Neuronal stem cell (in vitro differentiated cells): ENCODE measurements at regions not wholly inside any gene's neighbourhood (a gene's known extent, or its start where the extent isn't known, plus 50 kb on each side); places are given as distances from the start of the nearest gene placed in this dataset.

ENCODE experiments used
- DNase-seq: peaks from one replicate; pipeline ENCODE4 v3.0.0-alpha.2; 2013; ENCODE audit warnings: low spot score
- H2AFZ ChIP-seq: one replicate; pipeline ENCODE4 v1.6.1; 2013; ENCODE audit warnings: mild to moderate bottlenecking, low read length, inconsistent platforms
- H2AK5ac ChIP-seq: 2 replicates; pipeline ENCODE4 v1.6.1; 2013; ENCODE audit warnings: low read depth, mild to moderate bottlenecking, inconsistent platforms, low read length, moderate library complexity, mixed read lengths
- H2BK120ac ChIP-seq: 2 replicates; pipeline ENCODE4 v1.6.1; 2013; ENCODE audit warnings: low read depth, mild to moderate bottlenecking, inconsistent platforms, low read length, moderate library complexity, mixed read lengths
- H2BK12ac ChIP-seq: one replicate; pipeline ENCODE4 v1.6.1; 2013; ENCODE audit warnings: low read length, inconsistent platforms
- H2BK15ac ChIP-seq: 2 replicates; pipeline ENCODE4 v1.6.1; 2013; ENCODE audit warnings: mild to moderate bottlenecking, low read length, inconsistent platforms, mixed read lengths
- H2BK5ac ChIP-seq: one replicate; pipeline ENCODE4 v1.6.1; 2013; ENCODE audit warnings: inconsistent platforms, mild to moderate bottlenecking, low read length, moderate library complexity
- H3K14ac ChIP-seq: one replicate; pipeline ENCODE4 v1.6.1; 2013; ENCODE audit warnings: low read length, inconsistent platforms
- H3K18ac ChIP-seq: 2 replicates; pipeline ENCODE4 v1.6.1; 2013; ENCODE audit warnings: low read length, inconsistent platforms
- H3K23ac ChIP-seq: 2 replicates; pipeline ENCODE4 v1.6.1; 2013; ENCODE audit warnings: low read depth, mild to moderate bottlenecking, mixed read lengths, low read length, inconsistent platforms; ENCODE audit not compliant: poor library complexity
- H3K27ac ChIP-seq: replicated peaks from 3 replicates; pipeline ENCODE4 v1.5.1; 2013; ENCODE audit warnings: low read length, inconsistent platforms
- H3K27me3 ChIP-seq, 3 experiments: 2 replicates each; pipeline ENCODE4 v1.6.1; 2013; ENCODE audit warnings: low read length in 3 of 3, mild to moderate bottlenecking in 2 of 3, inconsistent platforms in 1 of 3, low read depth in 1 of 3, mixed read lengths in 1 of 3, moderate library complexity in 1 of 3; ENCODE audit not compliant: control insufficient read depth in 3 of 3, insufficient read depth in 3 of 3
- H3K36me3 ChIP-seq, 2 donors: replicated peaks in 1 of 2; 2 replicates each; pipeline ENCODE4 v1.6.1; 2013; ENCODE audit warnings: low read length in 2 of 2; ENCODE audit not compliant: control insufficient read depth in 2 of 2, insufficient read depth in 2 of 2
- H3K4ac ChIP-seq: 2 replicates; pipeline ENCODE4 v1.6.1; 2013; ENCODE audit warnings: inconsistent platforms, mild to moderate bottlenecking, low read length, moderate library complexity
- H3K4me1 ChIP-seq, 2 donors: 1 replicate in 1 of 2; 2 replicates in 1 of 2; pipeline ENCODE4 v1.6.1; 2013; ENCODE audit warnings: low read length in 2 of 2, low read depth in 1 of 2; ENCODE audit not compliant: control insufficient read depth in 2 of 2, insufficient read depth in 1 of 2
- H3K4me2 ChIP-seq: one replicate; pipeline ENCODE4 v1.6.1; 2013; ENCODE audit warnings: mild to moderate bottlenecking, low read length, inconsistent platforms; ENCODE audit not compliant: insufficient read depth, poor library complexity, severe bottlenecking
- H3K4me3 ChIP-seq, 2 donors: 2 replicates each; pipeline ENCODE4 v1.5.1; 2013; ENCODE audit warnings: low read length in 2 of 2, mild to moderate bottlenecking in 2 of 2, inconsistent platforms in 1 of 2, moderate library complexity in 1 of 2
- H3K79me1 ChIP-seq: one replicate; pipeline ENCODE4 v1.6.1; 2013; ENCODE audit warnings: low read depth, mild to moderate bottlenecking, inconsistent platforms, low read length, moderate library complexity
- H3K9ac ChIP-seq: one replicate; pipeline ENCODE4 v1.6.1; 2013; ENCODE audit warnings: mild to moderate bottlenecking, low read depth, low read length, inconsistent platforms; ENCODE audit not compliant: poor library complexity
- H3K9me3 ChIP-seq, 2 donors: replicated peaks in 1 of 2; 2 replicates each; pipeline versions ENCODE3 to v1.6.1; 2013; ENCODE audit warnings: low read length in 2 of 2, mild to moderate bottlenecking in 2 of 2, inconsistent platforms in 1 of 2, low read depth in 1 of 2, mixed read lengths in 1 of 2, moderate library complexity in 1 of 2; ENCODE audit not compliant: control insufficient read depth in 2 of 2, insufficient read depth in 1 of 2
- H4K8ac ChIP-seq: one replicate; pipeline ENCODE4 v1.6.1; 2013; ENCODE audit warnings: low read depth, mild to moderate bottlenecking, inconsistent platforms, low read length, moderate library complexity
- H4K91ac ChIP-seq: one replicate; pipeline ENCODE4 v1.6.1; 2013; ENCODE audit warnings: low read length, low read depth, mild to moderate bottlenecking, inconsistent platforms; ENCODE audit not compliant: poor library complexity
- WGBS, 2 donors: extraction: QIAGEN DNeasy Blood & Tissue Kit; methylation state at CpG; one replicate each; pipeline ENCODE4 v1.1.7; 2013; ENCODE audit warnings: missing lambda C conversion rate in 2 of 2, mixed read lengths in 1 of 2; ENCODE audit not compliant: insufficient read length in 2 of 2, insufficient replicate concordance in 1 of 2; ENCODE audit errors: extremely low coverage in 2 of 2; 5-methylcytosine and 5-hydroxymethylcytosine counted together

- no peak overlapping the region for H3K14ac ChIP-seq
- H2AK5ac ChIP-seq: no peak overlapping the region
- no peak overlapping the region for H2BK120ac ChIP-seq
- no peak overlapping the region for H4K8ac ChIP-seq
- H2BK12ac ChIP-seq: no peak overlapping the region
- no peak overlapping the region for H3K4me2 ChIP-seq
- H3K4me3 ChIP-seq: no peak overlapping the region
- no peak for DNase-seq
- H2BK15ac ChIP-seq: no peak overlapping the region
- H3K4ac ChIP-seq: no peak overlapping the region
- no peak overlapping the region for H3K9ac ChIP-seq
- H3K23ac ChIP-seq: no peak overlapping the region
- H4K91ac ChIP-seq: no peak overlapping the region
- H2BK5ac ChIP-seq: no peak overlapping the region
- no peaks in the 10 kb centered on the region for H3K79me1 ChIP-seq
- no peak overlapping the region for H2AFZ ChIP-seq
- peaks cover 0 to 2% of the 10 kb centered on the region in 2 donors for H3K9me3 ChIP-seq
- no peak overlapping the region for H3K27ac ChIP-seq
- no CpG with 5 or more reads among the region's 22 CpGs for WGBS, 2 donors
- H3K36me3 ChIP-seq: no peaks in the 10 kb centered on the region
- H3K18ac ChIP-seq: peak overlapping the region; percentile 49
- no peaks in the 10 kb centered on the region for H3K27me3 ChIP-seq
- no peaks in the 10 kb centered on the region for H3K4me1 ChIP-seq
These were observed 296.8 kb upstream of the HDAC4 start for GRCh38 chr2:239697399-239698164.

GRCh38 chr2:239696559-239697207 is 295.9 kb upstream of the HDAC4 start:
- Histone ChIP-seq H2BK120ac (no peak overlapping the region), H3K79me1 (no peaks in the 10 kb centered on the region), H3K27me3 (no peaks in the 10 kb centered on the region), H3K36me3 (no peaks in the 10 kb centered on the region), H2BK12ac (no peak overlapping the region), H3K4me1 (peaks cover 0 to 7% of the 10 kb centered on the region in 2 donors), H2BK5ac (no peak overlapping the region), H3K4me2 (no peak overlapping the region), H3K4me3 (no peak overlapping the region), H3K23ac (no peak overlapping the region), H4K91ac (no peak overlapping the region), H3K14ac (no peak overlapping the region), H2BK15ac (no peak overlapping the region), H4K8ac (no peak overlapping the region), H2AFZ (no peak overlapping the region), H3K9me3 (peaks cover 0 to 2% of the 10 kb centered on the region in 2 donors), H3K4ac (no peak overlapping the region), H3K9ac (no peak overlapping the region), H3K18ac (peak overlapping the region; percentile 53), H2AK5ac (no peak overlapping the region), H3K27ac (no peak overlapping the region)
- DNase-seq: no peak
- no CpG with 5 or more reads among the region's 13 CpGs for WGBS, 2 donors

- no peak overlapping the region for H2BK5ac ChIP-seq
- H2BK120ac ChIP-seq: no peak overlapping the region
- H3K27ac ChIP-seq: no peak overlapping the region
- peaks cover 0 to 7% of the 10 kb centered on the region in 2 donors for H3K4me1 ChIP-seq
- no peak overlapping the region for H2BK15ac ChIP-seq
- peak overlapping the region; percentile 40 for H3K23ac ChIP-seq
- no peak overlapping the region for H3K4me2 ChIP-seq
- no peaks in the 10 kb centered on the region for H3K9me3 ChIP-seq
- no peak overlapping the region for H4K91ac ChIP-seq
- no peaks in the 10 kb centered on the region for H3K36me3 ChIP-seq
- no peak overlapping the region for H3K9ac ChIP-seq
- H3K27me3 ChIP-seq: no peaks in the 10 kb centered on the region
- no CpG with 5 or more reads among the region's 14 CpGs for WGBS, 2 donors
- no peak for DNase-seq
- H3K14ac ChIP-seq: peak overlapping the region; percentile 25
- H3K4me3 ChIP-seq: no peak overlapping the region
- no peak overlapping the region for H4K8ac ChIP-seq
- H2AFZ ChIP-seq: no peak overlapping the region
- no peak overlapping the region for H2AK5ac ChIP-seq
- peak overlapping the region; percentile 27 for H3K18ac ChIP-seq
- H3K4ac ChIP-seq: no peak overlapping the region
- H3K79me1 ChIP-seq: no peaks in the 10 kb centered on the region
- no peak overlapping the region for H2BK12ac ChIP-seq
These were observed 295.0 kb upstream of the HDAC4 start for GRCh38 chr2:239695728-239696240.

- no peak overlapping the region for H3K9ac ChIP-seq
- no peaks in the 10 kb centered on the region for H3K27me3 ChIP-seq
- H2BK15ac ChIP-seq: no peak overlapping the region
- H3K14ac ChIP-seq: no peak overlapping the region
- no peak overlapping the region for H3K23ac ChIP-seq
- DNase-seq: no peak
- H2BK12ac ChIP-seq: no peak overlapping the region
- no peaks in the 10 kb centered on the region for H3K9me3 ChIP-seq
- no peak overlapping the region for H2AK5ac ChIP-seq
- H3K36me3 ChIP-seq: no peaks in the 10 kb centered on the region
- H2BK5ac ChIP-seq: no peak overlapping the region
- H3K79me1 ChIP-seq: no peaks in the 10 kb centered on the region
- H2AFZ ChIP-seq: no peak overlapping the region
- H3K27ac ChIP-seq: no peak overlapping the region
- H3K4me2 ChIP-seq: no peak overlapping the region
- no peak overlapping the region for H4K8ac ChIP-seq
- H3K4me3 ChIP-seq: no peak overlapping the region
- WGBS, 2 donors: no CpG with 5 or more reads among the region's 6 CpGs
- H3K18ac ChIP-seq: no peak overlapping the region
- H2BK120ac ChIP-seq: no peak overlapping the region
- no peak overlapping the region for H4K91ac ChIP-seq
- H3K4ac ChIP-seq: no peak overlapping the region
- peaks cover 0 to 7% of the 10 kb centered on the region in 2 donors for H3K4me1 ChIP-seq
These were observed 294.4 kb upstream of the HDAC4 start for GRCh38 chr2:239695106-239695727.
